Large intestine (tissue), 3 donors: ENCODE measurements at regions not wholly inside any gene's neighbourhood (a gene's known extent, or its start where the extent isn't known, plus 50 kb on each side); places are given as distances from the start of the nearest gene placed in this dataset.

ENCODE experiments used
- DNase-seq, 2 donors: peaks; one replicate each; pipeline versions ENCODE4 v3.0.0 to v3.0.0-alpha.2; 2013
- H3K27ac ChIP-seq: one replicate; pipeline ENCODE4 v1.5.1; 2013; ENCODE audit warnings: low read length
- H3K27me3 ChIP-seq: 2 replicates; pipeline ENCODE4 v1.6.1; 2013; ENCODE audit warnings: low read length; ENCODE audit not compliant: control insufficient read depth, insufficient read depth
- H3K36me3 ChIP-seq: 2 replicates; pipeline ENCODE4 v1.6.1; 2013; ENCODE audit warnings: low read length; ENCODE audit not compliant: control insufficient read depth, insufficient read depth
- H3K4me1 ChIP-seq: one replicate; pipeline ENCODE4 v1.6.1; 2013; ENCODE audit warnings: low read length; ENCODE audit not compliant: control insufficient read depth, insufficient read depth
- H3K4me3 ChIP-seq: one replicate; pipeline ENCODE4 v1.5.1; 2013; ENCODE audit warnings: low read length
- H3K9me3 ChIP-seq: one replicate; pipeline ENCODE4 v1.6.1; 2013; ENCODE audit warnings: mild to moderate bottlenecking, low read depth, low read length, moderate library complexity; ENCODE audit not compliant: control insufficient read depth
- WGBS: methylation state at CpG from one replicate; pipeline ENCODE4 v1.1.5; 2013; ENCODE audit warnings: low lambda C conversion rate; ENCODE audit not compliant: insufficient coverage; 5-methylcytosine and 5-hydroxymethylcytosine counted together

DNA sequence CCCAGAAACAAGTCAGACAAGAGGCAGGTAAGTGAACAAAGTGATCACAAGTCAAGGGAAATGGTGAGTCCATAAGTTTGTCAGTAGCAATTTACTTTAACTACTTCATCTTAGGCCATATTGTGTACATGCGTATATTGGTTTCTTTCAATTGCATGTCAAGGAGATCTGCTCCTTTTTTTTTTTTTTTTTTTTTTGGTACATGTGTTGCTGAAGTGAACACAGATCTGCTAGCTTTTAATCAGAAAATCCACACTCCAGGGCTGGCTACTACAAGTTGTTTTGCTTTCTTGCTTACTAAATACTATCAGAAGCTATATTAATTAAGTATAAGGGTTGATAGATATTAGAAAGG, 985.1 kb downstream of the TSN start:
- no peak for DNase-seq
- no peaks in the 10 kb centered on the region for H3K9me3 ChIP-seq
- 100% methylated on average over 1 of the region's 1 CpG for WGBS
- H3K4me1 ChIP-seq: no peaks in the 10 kb centered on the region
- H3K27ac ChIP-seq: no peak overlapping the region
- no peaks in the 10 kb centered on the region for H3K36me3 ChIP-seq
- no peaks in the 10 kb centered on the region for H3K27me3 ChIP-seq
- H3K4me3 ChIP-seq: no peak overlapping the region

DNA sequence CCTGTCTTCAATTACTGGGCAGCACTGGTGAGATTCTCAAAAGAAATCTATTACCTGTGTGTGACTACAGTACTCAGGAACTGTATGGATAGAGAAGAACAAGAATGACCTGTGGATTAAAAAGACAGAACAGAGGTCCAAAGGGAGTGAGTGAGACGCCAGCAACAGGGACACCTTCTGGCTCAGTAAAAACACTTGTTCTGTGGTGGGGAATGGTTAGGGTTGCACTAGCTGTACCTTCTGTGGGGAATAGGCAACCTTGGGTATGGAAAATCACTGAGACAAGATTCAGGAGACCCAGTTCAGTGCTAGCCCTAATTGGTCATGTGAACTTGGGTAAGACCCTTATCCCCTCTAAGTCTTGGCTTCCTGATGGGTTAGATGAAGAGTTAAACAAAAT, 986.0 kb downstream of the TSN start:
- no peak for DNase-seq
- Histone ChIP-seq H3K36me3 (no peaks in the 10 kb centered on the region), H3K9me3 (no peaks in the 10 kb centered on the region), H3K27me3 (no peaks in the 10 kb centered on the region), H3K27ac (no peak overlapping the region), H3K4me1 (no peaks in the 10 kb centered on the region), H3K4me3 (no peak overlapping the region)
- no CpG with 5 or more reads among the region's 1 CpG for WGBS

GRCh38 chr2:122743021-122743675, 987.7 kb downstream of the TSN start:
- DNase-seq: no peak

DNA sequence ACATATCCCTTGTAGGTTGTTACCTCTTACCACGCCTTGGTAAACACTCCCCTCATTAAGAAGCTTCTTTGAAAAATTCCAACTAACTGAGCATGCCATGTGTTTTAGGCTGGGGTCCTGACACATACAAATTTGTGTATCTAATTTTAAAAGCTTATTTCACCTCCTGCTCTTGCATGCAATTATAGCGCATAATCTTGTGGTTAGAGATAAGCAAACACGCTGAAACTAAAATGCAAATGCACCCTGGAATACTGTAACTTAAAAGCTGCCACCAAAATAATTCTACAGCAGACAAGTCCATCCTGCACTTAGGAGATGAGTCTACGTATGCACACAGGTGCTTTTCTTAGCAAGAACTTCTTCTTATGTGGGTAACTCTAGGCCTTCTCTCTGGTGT, 990.2 kb downstream of the TSN start:
- Histone ChIP-seq H3K4me3 (no peak overlapping the region), H3K4me1 (no peaks in the 10 kb centered on the region), H3K27me3 (no peaks in the 10 kb centered on the region), H3K36me3 (no peaks in the 10 kb centered on the region), H3K9me3 (no peaks in the 10 kb centered on the region), H3K27ac (no peak overlapping the region)
- WGBS: no CpG with 5 or more reads among the region's 4 CpGs
- no peak for DNase-seq

More at GRCh38 chr2:122743021-122743675, 987.7 kb downstream of the TSN start:
- H3K36me3 ChIP-seq: no peaks in the 10 kb centered on the region
- H3K4me3 ChIP-seq: no peak overlapping the region
- no peak overlapping the region for H3K27ac ChIP-seq
- WGBS: 57% methylated on average over 1 of the region's 2 CpGs
- no peaks in the 10 kb centered on the region for H3K27me3 ChIP-seq
- no peaks in the 10 kb centered on the region for H3K4me1 ChIP-seq
- H3K9me3 ChIP-seq: no peaks in the 10 kb centered on the region

GRCh38 chr2:122747670-122748069, 992.2 kb downstream of the TSN start:
- no peaks in the 10 kb centered on the region for H3K27me3 ChIP-seq
- H3K4me3 ChIP-seq: no peak overlapping the region
- H3K9me3 ChIP-seq: no peaks in the 10 kb centered on the region
- WGBS: 96% methylated on average over 2 of the region's 2 CpGs
- H3K4me1 ChIP-seq: no peaks in the 10 kb centered on the region
- no peak overlapping the region for H3K27ac ChIP-seq
- DNase-seq: no peak
- no peaks in the 10 kb centered on the region for H3K36me3 ChIP-seq

GRCh38 chr2:122748552-122749011, 993.1 kb downstream of the TSN start:
- DNase-seq: no peak
- Histone ChIP-seq H3K4me3 (no peak overlapping the region), H3K36me3 (no peaks in the 10 kb centered on the region), H3K9me3 (no peaks in the 10 kb centered on the region), H3K4me1 (no peaks in the 10 kb centered on the region), H3K27me3 (no peaks in the 10 kb centered on the region), H3K27ac (no peak overlapping the region)
- 50% methylated on average over 3 of the region's 4 CpGs for WGBS

- H3K36me3 ChIP-seq: no peaks in the 10 kb centered on the region
- H3K9me3 ChIP-seq: no peaks in the 10 kb centered on the region
- H3K4me1 ChIP-seq: no peaks in the 10 kb centered on the region
- H3K4me3 ChIP-seq: no peak overlapping the region
- no peak for DNase-seq
- H3K27ac ChIP-seq: no peak overlapping the region
- no peaks in the 10 kb centered on the region for H3K27me3 ChIP-seq
- no CpG with 5 or more reads among the region's 1 CpG for WGBS
Observed at GRCh38 chr2:122749405-122749804, 994.0 kb downstream of the TSN start.

DNA sequence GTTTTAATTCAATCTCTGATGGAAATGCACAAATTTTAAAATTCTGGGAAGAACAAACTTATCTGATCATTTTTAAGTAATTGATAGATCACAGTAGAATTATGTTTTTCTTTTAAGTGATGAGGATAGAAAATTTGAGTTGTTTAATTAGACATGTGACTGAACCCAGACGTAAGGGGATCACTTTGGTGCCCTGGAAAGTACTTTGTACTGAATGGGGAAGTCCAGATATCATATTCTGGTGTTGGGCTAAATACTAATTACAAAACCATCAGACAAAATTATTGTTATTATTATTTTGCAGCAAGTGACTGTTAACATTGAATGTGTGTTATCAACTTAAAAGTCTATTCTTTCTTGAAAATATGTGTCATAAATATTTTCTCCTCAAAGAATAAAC, 994.6 kb downstream of the TSN start:
- Histone ChIP-seq H3K27ac (no peak overlapping the region), H3K4me3 (no peak overlapping the region), H3K27me3 (no peaks in the 10 kb centered on the region), H3K36me3 (no peaks in the 10 kb centered on the region), H3K9me3 (no peaks in the 10 kb centered on the region), H3K4me1 (no peaks in the 10 kb centered on the region)
- no peak for DNase-seq
- WGBS: 60% methylated on average over 1 of the region's 1 CpG

GRCh38 chr2:122750808-122751207, 995.4 kb downstream of the TSN start:
- no peaks in the 10 kb centered on the region for H3K9me3 ChIP-seq
- no peak overlapping the region for H3K4me3 ChIP-seq
- H3K36me3 ChIP-seq: no peaks in the 10 kb centered on the region

DNA sequence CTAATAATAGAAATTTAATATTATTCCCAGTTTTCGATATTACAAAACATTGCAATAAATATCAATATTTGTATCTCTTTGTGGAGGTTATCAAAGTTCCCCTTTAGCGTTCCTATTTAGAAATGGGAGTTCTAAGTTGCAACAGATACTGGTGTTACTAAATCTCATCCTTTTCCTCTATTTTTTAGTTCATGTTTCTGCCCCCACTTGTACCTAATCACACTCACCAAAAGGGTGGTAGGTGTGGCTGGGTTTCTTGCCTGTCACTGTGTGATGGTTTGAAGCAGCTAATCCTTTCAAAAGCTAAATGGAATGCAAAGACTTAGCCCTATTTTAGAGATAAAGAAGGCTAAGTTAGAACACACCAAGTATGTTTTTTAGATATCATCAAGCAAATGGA, 997.9 kb downstream of the TSN start:
- 73% methylated on average over 2 of the region's 2 CpGs for WGBS
- no peaks in the 10 kb centered on the region for H3K36me3 ChIP-seq
- no peak overlapping the region for H3K27ac ChIP-seq
- DNase-seq: no peak
- H3K4me1 ChIP-seq: no peaks in the 10 kb centered on the region
- no peak overlapping the region for H3K4me3 ChIP-seq
- H3K9me3 ChIP-seq: no peaks in the 10 kb centered on the region
- H3K27me3 ChIP-seq: no peaks in the 10 kb centered on the region

More at GRCh38 chr2:122750808-122751207, 995.4 kb downstream of the TSN start:
- no peak overlapping the region for H3K27ac ChIP-seq
- DNase-seq: no peak
- no peaks in the 10 kb centered on the region for H3K4me1 ChIP-seq
- H3K27me3 ChIP-seq: no peaks in the 10 kb centered on the region

- no peak for DNase-seq
- H3K36me3 ChIP-seq: no peaks in the 10 kb centered on the region
- no peaks in the 10 kb centered on the region for H3K4me1 ChIP-seq
- H3K9me3 ChIP-seq: no peaks in the 10 kb centered on the region
- WGBS: 38% methylated on average over 1 of the region's 2 CpGs
- no peak overlapping the region for H3K27ac ChIP-seq
- no peaks in the 10 kb centered on the region for H3K27me3 ChIP-seq
- H3K4me3 ChIP-seq: no peak overlapping the region
Observed at GRCh38 chr2:122754561-122754960, 999.1 kb downstream of the TSN start.
